IPS DF 4.7 (cell line): ENCODE measurements at regions not wholly inside any gene's neighbourhood (a gene's known extent, or its start where the extent isn't known, plus 50 kb on each side); places are given as distances from the start of the nearest gene placed in this dataset.

Experiments
- DNase-seq: peaks from one replicate; pipeline ENCODE4 v3.0.0-alpha.2; 2013; ENCODE audit warnings: low spot score; ENCODE audit errors: extremely low read depth

DNA sequence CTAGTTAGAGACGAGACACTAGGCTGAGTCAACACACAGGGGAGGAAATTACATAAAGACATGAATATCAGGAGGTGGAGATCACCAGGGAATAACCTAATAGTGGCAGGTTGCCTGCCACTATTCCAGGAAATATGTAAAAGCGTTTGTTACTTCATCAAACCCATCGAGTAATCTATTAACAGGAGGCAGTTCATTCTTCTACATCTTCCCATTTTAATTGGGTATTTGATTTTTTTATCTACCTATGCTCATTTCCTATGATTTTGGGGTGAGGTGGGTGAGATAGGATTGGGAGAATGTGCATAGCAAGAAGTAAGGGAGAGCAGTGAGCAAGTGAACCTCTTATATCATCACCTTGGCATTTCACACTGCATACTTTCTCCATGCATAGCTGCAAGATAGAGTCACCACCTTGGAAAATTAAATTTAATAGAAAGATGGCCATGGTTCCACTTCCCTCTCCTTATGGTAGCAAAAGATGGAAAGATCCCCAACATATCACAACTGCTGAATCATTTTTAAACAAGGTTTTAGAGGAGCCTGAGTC is 312.2 kb downstream of the TMEM114 start:
- DNase-seq: no peak

DNA sequence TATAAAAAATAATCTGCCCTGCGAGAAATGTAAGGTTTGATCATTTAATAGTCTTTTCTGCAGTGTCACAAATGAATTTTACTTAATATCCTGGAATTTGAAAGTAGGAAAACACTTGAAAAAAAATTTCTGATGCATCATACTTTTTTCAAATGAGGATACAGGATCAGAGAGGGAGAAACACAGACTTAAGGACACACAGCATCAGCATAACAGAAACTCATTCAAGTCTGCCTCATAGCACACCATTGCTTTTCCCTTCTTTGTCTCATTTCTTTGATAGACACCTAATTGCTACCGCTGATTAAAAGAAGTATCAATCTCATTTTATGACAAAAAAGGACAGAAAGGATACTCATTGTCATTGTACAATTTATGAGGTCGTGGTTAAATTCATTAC is 319.0 kb downstream of the TMEM114 start:
- no peak for DNase-seq

DNA sequence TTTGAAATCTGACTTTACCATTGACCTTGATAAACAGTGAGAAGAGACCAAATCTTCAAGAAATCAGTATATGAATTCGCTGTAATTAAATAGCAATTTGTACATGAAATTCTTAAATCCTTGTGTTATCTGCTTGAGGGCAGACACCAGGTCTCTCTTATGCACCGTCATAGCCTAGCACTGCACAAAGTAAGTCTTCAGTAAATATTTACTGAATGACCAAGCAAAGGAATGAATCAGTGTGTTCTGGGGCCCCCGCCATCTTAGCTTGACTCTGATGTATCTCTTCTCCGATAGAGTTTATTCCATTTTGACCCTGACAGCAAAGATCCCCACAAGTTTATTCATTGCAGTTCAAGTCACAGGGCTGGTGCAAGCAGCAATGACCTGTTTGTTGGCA is 328.0 kb downstream of the TMEM114 start:
- DNase-seq: no peak

DNA sequence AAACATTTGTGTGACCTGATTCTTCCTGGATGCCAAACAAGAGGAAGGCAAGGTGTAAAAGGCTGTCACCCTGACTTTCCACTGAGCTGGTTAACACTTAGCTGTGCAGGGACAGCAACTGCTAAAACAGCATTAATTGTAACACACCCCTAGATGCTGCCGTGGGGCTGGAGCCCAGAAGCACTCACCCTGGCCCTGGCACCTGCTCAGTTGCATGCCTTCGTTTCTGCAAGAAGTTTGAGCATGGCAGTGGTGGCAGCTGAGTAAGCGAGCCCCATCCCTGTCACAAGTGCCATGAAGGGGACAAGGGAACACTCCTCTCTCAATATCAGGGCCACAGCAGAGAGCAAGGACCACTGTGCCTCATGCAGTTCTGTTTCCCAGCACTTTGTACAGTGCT is 330.2 kb downstream of the TMEM114 start:
- DNase-seq: no peak

DNA sequence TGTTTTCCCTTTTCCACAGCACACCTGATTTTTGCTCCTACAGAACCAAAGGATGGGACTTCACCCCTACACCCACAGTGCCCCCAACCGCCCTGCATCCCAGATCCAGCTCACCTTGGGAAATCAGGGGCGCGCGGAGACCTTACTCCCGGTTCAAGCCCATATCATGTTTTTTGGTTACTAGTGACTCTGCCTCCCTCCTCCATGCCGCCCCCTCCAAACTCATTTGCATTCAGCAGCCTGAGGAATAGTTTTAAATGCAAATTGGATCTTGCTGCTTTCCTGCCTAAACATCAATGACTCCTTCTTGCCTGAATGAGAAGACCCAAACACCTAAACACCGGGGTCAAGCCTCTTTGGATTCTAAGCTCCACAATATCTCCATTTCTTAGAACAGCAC is 331.8 kb downstream of the TMEM114 start:
- no peak for DNase-seq

- DNase-seq: no peak
Measured at GRCh38 chr16:8257561-8257960, 332.8 kb downstream of the TMEM114 start.

DNA sequence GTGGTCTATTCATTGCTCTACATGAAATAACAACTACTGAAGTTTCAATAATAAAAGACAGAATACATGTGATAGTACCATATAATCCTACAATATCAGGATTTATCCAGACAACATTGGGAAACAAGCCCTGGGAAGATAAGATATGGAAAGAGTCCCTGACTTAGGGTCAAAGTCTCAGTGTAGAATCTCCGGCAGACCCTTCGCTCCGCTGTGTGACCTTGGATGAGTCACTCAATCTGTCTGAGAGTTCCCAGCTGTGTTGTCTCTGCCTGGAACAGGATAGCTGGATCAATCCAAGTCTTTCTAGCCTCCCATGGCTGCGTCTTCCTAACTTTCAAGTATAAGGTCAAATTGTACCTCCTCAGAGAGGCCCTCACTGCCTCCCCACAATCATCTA is 335.9 kb downstream of the TMEM114 start:
- DNase-seq: no peak

GRCh38 chr16:8253718-8254117 is 336.6 kb downstream of the TMEM114 start:
- no peak for DNase-seq

DNA sequence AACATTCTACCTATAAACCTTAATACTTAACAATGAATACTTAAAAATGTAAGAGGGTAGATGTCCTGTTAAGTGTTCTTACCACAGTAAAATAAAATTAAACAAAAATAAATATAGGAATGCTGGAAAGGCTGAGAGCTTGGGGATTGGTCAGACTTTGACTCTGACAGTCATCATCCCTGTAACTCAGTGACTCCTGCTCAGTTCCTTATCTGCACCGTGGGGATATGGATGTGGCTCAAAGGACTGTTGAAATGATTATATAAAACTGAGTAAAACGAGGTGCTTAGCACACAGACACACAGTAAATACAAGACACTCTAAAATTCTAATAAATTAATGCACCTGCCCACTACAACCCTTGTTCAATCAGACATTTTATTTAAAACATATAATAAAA is 338.6 kb downstream of the TMEM114 start:
- DNase-seq: no peak

DNA sequence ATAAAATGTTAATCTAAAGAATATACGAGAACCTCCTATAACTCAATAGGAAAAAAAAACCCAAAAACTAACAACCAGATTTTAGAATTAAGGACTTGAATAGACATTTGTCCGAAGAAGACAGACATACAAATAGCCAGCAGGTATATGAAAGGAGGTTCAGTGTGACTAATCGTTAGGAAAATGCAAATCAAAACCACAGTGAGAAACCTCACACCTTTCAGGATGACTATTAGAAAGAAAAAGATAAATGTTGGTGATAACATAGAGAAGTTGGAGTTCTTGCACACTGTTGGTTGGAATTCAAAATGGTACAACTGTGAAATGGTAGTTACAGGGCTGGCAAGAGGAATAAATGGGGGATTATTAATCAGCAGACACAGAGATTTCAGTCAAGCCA is 339.0 kb downstream of the TMEM114 start:
- no peak for DNase-seq

GRCh38 chr16:8247993-8248392 is 342.3 kb downstream of the TMEM114 start:
- DNase-seq: no peak

- no peak for DNase-seq
Measured at GRCh38 chr16:8243981-8244380, 346.3 kb downstream of the TMEM114 start.

GRCh38 chr16:8241408-8241807 is 348.9 kb downstream of the TMEM114 start:
- no peak for DNase-seq

DNA sequence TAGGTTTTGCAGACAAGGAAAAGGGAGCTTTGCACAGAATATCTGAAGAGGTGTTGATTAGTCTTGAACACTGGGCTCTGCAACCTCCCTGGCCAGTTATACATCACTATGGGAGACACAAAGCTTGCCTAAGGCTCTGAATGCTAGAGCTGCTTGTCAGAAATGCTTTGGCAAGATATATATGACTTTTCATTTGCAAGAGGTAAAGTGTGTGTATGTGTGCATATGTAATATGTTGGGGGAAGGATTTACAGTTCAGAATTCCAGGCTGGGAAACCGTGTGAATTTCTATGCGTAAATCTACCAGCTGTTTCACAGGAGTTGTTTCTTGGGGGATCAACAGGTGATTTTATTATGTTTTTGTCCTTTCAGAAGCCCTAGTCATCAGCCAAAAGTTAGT is 350.9 kb downstream of the TMEM114 start:
- DNase-seq: no peak

GRCh38 chr16:8237452-8237851 is 352.9 kb downstream of the TMEM114 start:
- no peak for DNase-seq

- DNase-seq: no peak
Measured at GRCh38 chr16:8236816-8237215, 353.5 kb downstream of the TMEM114 start.

DNA sequence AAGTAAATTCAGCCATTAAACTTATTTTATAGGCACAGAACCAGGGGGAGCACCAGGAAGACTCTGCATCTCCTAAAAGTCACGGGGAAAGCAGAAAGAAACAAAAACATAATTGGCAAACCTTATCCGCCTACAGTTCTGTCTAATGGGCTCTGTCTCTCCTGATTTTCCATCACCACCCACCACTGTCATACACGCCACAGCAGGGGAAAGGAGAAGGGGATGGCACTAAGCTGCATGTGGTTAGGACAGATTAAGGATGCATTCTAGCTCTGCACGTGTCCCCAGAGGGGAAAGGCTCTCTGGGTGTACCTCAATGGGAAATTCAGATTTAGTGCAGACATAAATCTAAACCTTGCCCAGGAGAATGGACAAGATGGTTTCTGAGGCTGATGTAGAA is 359.8 kb downstream of the TMEM114 start:
- no peak for DNase-seq

GRCh38 chr16:8229011-8229520 is 361.2 kb downstream of the TMEM114 start:
- no peak for DNase-seq

DNA sequence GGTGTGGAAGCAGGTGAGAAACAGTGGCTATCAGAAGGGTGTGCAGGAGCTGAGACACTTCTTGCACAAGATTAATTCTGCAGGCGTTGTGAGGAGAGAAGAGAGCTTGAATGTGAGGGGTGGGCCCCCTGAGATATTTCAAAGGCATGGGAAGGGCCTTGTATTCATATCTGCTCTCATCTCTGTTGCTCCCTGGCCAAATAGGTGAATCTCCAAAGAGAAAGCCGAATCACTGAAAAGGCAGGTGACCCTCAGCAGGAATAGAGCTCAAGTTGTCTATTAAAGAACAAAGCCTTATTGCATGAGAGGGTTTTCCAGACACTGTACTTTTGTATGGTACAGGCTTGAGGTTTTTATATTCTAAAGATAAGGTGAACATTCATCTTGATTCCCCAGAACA is 373.1 kb downstream of the TMEM114 start:
- no peak for DNase-seq

- no peak for DNase-seq
Measured at GRCh38 chr16:8204769-8205168, 385.5 kb downstream of the TMEM114 start.

- no peak for DNase-seq
Measured at GRCh38 chr16:8204096-8204495, 386.2 kb downstream of the TMEM114 start.

GRCh38 chr16:8203101-8203500 is 387.2 kb downstream of the TMEM114 start:
- no peak for DNase-seq

- DNase-seq: no peak
Measured at GRCh38 chr16:8200839-8201238, 389.5 kb downstream of the TMEM114 start.

- DNase-seq: peak; percentile 3
Measured at GRCh38 chr16:8199390-8199789, 390.9 kb downstream of the TMEM114 start.
